ENCODE measurements at regions not wholly inside any gene's neighbourhood (a gene's known extent, or its start where the extent isn't known, plus 50 kb on each side); places are given as distances from the start of the nearest gene placed in this dataset.
"Not testable (repeated sequence)": the region's sequence is repeated elsewhere in the genome, so short reads cannot be mapped to it uniquely, and the experiment has no call there.

DNA sequence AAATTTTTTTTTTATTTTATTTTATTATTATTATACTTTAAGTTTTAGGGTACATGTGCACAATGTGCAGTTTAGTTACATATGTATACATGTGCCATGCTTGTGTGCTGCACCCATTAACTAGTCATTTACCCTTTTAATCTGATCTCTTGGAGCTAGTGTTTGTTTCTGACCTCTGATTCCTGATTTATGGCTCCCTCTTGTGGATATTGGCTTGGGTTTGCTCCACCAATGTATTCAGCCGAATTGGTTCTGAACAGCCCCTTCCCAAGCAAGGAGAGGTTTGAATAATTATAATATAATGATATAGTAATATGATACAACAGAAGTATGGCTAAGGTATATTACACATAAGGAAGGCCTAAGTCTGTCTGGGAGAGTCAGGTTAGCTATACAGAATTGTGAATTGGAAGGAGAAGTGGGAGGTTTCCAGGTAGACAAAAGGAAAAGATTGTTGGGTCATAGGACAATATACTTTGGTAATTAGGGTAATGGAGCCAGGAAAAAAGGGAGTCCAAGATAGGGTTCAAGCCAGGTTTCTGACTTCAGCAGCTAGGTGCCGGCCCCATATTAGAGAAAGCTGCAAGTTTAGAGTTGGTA lies 53.1 kb upstream of the HMCN1 start:
- peak; percentile 33 for DNase-seq

DNA sequence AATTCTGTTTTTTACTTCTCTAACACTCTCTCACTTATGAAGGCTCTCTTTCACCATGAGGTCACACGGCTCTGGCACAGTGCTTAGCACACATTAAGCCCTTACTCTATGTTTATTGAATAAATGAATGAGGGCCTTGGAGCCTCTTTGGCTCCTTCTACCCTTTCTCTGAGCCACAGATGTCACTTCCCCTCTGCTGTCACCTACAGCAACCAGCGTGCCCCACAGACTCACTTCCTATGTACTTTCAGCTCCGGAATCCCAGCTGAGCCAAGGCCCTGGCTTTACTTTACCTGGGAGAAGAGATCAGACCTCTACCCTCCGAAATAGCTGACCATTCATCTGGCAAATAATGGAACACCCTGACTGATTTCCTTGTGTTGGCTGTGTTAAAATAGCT lies 53.7 kb upstream of the HMCN1 start:
- no peak for DNase-seq

DNA sequence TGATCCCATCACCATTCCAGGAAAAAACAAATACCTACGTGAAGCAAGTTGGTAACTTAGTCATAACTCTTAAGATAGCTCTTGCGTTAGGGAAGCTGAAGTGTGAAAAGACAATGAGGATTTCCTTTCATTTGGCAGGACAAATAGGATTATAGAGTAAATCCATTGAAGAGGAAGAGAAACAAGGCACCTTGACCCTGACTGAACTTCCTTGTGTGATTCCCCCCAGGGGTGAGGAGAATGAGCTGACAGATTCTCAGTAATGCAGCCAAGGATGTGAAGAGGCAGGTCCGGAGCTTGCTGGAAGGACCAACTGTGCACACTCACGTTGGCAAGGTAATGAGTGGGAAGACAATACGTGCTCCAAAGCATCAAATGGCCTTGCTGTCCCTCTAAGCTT lies 55.0 kb upstream of the HMCN1 start:
- no peak for DNase-seq

DNA sequence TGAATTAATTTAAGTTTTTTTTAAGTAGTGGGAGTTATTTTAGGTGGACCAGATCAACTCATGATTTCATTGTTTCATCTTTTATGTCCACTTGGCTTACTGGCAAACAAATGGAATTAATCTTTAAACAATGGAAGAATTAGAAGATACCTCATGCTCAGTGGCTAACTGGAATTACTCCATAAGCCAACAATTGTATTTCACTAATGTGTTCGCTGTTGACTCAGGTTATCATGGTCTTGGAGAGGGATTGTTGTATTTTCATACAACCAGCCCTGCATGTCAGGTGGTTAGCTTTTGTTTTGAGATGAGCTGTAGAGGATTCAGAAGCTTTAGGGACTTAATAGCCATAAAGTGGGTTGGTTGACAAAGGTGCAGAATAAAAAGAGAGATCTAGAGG lies 57.2 kb upstream of the HMCN1 start:
- DNase-seq = no peak

DNA sequence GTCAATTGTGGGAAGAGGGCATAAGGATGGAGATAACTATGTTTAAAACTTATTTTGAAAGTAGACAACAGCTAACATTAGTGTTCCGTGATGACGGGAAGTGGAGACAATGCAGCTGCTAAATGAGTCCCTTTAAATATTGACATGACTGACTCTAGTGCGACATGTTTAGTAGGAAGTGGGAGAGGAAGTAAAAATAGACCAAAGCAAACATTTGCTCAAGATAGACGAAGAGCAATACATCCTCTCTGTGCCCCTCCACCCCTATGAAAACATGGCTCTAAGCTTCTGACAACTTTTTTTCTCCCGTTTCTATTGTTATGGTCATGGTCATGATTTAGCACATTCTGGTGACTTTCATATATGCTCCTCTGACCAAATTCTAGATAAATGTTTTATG lies 60.0 kb upstream of the HMCN1 start:
- DNase-seq = peak; percentile 83

DNA sequence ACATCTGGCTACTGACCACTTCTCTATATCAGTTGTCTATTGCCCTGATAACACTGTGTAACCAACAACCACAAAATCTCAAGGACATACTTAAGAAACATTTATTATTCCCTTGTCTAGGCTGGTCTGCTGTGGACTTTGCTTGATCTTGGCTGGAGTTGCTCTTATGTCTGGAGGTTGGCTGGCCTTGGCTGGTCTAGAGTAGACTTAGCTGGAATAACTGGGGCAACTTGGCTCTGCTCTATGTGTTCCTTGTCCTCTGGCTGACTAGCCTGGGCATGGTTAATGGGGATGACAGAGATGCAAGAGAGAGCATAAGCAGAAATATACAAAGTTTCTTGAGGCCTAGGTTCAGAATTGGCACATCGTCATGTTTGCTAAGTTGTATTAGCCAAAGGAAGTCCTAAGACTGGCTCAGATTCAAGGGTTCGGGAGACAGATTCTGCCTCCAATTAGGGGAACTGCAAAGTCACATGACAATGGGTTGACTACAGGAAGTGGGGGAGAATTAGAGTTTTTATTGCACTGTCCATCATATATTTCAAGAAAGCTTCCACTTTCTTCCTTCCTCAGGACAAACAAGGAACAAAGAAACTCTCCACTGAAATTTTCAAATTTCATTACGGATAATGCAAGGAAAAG lies 61.4 kb upstream of the HMCN1 start:
- no peak for DNase-seq

GRCh38 chr1:185670187-185670627 lies 64.0 kb upstream of the HMCN1 start:
- peak; percentile 10 for DNase-seq

DNA sequence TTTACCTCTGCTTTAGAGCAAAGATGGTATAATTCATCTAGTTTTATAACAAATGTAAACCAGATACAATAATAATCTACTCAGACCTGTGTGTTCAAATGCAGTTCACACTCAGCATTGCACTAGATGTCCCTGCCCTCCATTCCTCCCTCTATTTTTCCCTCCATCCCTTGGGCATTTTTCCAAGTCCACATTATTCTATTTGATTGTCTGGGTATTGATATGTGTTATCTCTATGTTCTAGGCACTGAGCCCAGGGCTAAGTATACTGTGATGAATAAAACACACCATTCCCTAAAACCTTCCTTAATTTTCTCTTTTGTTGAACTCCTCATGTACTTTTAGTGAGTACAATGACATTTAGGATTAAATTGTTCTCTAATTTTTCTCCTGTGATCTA lies 66.2 kb upstream of the HMCN1 start:
- DNase-seq = no peak

DNA sequence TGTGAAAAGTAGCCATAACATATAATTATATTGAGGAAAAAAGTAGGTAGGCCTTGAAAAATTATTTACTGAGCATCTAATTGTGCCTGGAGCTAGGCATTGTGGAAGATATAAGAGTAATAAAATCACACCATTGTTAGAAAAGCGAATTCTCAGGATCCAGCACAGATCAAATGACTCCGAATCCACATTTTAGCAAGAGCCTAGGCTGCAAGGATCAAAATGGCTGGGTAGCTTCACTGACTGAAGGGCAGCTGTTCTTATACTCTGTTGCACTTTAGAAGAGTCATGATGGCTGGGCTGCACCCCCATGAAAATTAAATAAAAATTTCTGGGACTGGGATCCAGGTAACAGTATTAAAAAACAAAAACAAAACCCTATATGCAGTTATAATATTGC lies 67.6 kb upstream of the HMCN1 start:
- no peak for DNase-seq

- DNase-seq = no peak
Measured at GRCh38 chr1:185663771-185664296, 70.4 kb upstream of the HMCN1 start.

GRCh38 chr1:185663332-185663731 lies 70.9 kb upstream of the HMCN1 start:
- no peak for DNase-seq

GRCh38 chr1:185661971-185662370 lies 72.2 kb upstream of the HMCN1 start:
- no peak for DNase-seq

GRCh38 chr1:185656663-185657062 lies 77.5 kb upstream of the HMCN1 start:
- DNase-seq = no peak

- no peak for DNase-seq
Measured at GRCh38 chr1:185654952-185655314, 79.3 kb upstream of the HMCN1 start.

DNA sequence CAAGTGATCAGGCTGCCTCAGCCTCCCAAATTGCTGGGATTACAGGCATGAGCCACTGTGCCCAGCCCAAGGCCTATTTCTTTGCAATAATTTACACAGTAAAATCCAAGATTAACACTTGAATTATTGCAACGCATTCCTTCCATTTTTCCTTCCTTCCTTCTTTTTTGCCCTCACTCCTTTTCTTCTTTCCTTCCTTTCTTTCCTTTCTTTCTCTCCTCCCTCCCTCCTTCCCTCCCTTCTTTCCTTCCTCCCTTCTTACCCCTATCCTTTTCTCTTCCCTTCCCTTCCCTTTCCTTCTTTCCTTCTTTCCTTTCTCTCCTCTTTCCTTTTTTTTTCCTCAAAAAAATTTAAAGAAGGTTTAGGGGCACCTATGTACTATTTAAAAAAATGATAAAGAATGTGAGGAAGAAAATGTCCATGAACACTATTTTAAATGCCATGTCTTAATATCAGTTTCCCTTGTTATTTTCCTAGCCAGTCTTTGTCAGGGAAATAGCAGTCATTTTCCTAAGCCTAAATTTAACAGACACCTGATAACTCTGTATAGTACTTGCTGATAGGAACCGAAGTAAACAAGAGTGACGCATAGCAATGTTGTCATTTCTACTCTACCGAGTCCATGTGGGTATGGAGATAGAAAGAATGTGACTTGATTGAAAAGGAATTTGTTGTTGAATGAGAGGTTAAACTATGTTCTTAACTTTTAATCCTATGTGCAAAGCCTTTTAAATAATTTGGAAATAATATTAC lies 79.8 kb upstream of the HMCN1 start:
- DNase-seq = no peak

DNA sequence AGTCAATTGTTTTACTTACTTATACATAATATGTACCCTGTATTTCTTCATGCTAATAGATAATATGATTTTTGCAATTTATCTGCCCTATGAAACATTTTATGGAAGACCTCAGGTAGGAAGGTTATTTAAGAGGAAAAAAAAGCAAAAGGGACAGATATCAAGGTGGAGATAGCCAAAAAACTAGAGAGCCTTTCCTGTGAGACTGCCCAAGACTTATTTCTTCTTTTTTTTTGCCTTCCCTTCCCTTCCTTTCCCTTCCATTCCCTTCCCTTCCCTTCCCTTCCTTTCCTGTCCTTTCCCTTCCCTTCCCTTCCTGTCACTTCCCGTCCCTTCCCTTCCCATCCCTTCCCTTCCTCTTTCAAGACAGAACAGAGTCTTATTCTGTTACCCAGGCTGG lies 80.6 kb upstream of the HMCN1 start:
- DNase-seq = no peak

- no peak for DNase-seq
Measured at GRCh38 chr1:185652348-185652747, 81.8 kb upstream of the HMCN1 start.

- no peak for DNase-seq
Measured at GRCh38 chr1:185650602-185651230, 83.5 kb upstream of the HMCN1 start.

DNA sequence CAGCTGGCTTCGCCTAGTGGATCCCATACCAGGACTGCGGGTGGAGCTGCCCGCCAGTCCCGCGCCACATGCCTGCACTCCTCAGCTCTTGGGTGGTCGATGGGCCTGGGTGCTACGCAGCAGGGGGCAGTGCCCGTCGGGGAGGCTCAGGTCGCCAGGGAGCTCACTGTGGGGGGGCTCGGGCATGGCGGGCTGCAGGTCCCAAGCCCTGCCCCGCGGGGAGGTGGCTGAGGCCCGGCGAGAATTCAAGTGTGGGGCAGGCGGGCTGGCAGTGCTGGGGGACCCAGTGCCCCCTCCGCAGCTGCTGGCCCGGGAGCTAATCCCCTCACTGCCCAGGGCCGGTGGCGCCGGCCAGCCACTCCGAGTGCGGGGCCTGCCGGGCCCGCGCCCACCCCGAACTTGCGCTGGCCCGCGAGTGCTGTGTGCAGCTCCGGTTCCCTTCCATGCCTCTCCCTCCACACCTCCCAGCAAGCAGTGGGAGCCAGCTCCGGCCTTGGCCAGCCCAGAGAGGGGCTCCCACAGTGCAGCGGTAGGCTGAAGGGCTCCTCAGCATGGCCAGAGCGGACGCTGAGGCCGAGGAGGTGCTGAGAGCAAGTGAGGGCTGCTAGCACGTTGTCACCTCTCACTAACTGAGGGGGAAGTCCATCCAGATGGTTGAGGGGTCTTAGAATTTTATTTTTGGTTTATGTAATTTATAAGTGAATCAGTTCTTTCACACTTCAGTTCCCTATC lies 85.2 kb upstream of the HMCN1 start:
- no peak for DNase-seq

- not testable (repeated sequence) for DNase-seq
Measured at GRCh38 chr1:185647597-185648267, 86.5 kb upstream of the HMCN1 start.

DNA sequence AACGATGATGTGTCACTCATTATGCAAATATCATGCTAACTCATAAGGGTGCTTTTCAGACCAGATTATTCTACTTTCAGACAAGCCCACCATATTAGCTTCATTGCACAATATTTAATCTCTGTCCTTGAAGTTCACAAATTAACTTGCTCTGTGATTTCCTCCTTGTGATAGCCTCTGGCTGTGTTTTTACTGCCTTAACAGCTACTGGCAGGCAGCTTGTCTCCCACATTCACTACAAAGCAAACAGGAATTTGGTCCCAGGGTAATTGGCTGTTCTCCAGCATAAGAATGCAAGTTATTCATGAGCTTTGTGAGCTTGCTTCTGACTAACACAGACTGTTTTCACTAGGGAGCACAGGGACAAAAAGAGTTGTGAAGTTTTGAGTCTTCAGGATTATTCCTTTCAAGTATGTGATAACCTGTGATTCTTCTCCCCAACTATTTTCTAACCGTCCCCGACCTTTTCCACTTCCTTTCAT lies 87.9 kb upstream of the HMCN1 start:
- DNase-seq = peak; percentile 57

- no peak for DNase-seq
Measured at GRCh38 chr1:185645686-185646085, 88.5 kb upstream of the HMCN1 start.
